ENCODE measurements at regions not wholly inside any gene's neighbourhood (a gene's known extent, or its start where the extent isn't known, plus 50 kb on each side); places are given as distances from the start of the nearest gene placed in this dataset.

DNA sequence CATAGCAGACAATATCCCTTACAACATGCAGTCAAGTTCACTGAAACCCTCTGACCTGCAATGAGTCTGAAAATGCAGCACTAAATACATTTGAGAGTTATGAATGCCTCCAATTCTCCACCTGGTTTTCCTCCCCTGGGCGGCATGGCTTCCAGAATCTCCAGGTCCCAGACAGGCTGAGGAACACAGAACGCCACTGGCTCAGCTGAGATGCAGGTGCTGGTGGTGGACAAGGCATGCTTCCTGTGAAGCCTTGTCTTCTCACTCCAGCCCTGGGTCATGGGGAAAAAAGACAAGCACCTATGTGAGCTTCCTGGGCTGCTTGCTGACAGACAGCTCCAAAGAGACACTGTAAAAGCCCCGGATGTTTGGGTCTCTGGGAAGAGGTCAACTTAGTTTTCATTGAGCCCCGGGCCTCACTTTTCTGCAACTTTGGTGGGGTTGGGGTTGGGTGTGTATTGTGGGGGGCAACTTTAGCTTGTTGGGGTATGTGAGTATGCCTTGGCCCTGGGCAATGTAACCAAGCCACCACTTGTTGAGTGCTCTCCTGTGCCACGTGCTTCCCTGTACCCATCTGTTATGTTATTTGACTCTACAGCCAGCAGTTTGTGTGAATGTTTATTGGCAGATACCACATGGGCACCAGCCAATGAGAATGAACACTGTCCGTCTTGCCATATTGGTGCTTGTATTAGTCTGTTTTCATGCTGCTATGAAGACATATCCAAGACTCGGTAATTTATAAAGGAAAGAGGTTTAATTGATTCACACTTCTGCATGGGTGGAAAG lies 127.8 kb downstream of the EMX2 start:
- no peak overlapping the region for H3K4me3 ChIP-seq (ENCODE audit: low read length)
- TF ChIP-seq ZNF274 (IDR thresholded peaks at IDR 0.05; ENCODE audit: low read depth, low read length): no peak

DNA sequence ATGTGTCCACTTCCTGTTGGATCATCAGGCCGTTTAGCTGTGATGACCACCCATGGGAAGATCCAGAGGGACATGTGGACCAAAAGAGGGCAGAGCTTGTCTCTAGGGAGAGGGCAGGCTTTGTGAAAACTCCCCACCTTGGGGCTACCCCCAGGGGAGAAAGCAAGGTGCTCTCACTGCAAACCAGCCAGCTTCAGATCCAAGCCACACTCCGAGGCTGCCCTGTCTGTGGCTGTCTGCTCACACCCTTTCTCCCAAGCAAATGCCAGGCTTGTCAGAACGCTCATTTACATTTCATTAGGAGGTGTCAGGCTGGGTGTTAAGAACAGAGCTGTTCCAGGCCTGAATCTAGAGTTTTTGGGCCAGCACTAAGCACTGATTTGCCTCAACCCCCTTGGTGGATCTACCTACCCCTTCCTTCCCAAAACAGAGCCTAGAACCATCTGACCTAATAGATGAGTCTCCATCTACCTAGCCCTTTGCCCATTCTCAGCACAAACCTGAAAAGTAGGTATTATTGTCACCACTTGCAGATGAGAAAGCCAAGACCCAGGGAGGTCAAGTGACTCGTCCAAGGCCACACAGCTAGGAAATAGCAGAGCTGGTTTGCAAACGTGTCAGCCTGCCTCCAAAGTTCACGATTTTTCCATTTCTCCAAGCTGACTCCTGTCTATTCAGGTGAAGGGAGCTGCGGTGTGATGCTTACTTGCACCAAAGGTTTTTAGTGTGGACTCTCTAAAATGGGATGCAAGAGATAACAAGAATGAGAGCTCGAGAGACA lies 130.9 kb downstream of the EMX2 start:
- TF ChIP-seq ZNF274 (IDR thresholded peaks at IDR 0.05; ENCODE audit: low read depth, low read length): no peak
- no peak overlapping the region for H3K4me3 ChIP-seq (ENCODE audit: low read length)

DNA sequence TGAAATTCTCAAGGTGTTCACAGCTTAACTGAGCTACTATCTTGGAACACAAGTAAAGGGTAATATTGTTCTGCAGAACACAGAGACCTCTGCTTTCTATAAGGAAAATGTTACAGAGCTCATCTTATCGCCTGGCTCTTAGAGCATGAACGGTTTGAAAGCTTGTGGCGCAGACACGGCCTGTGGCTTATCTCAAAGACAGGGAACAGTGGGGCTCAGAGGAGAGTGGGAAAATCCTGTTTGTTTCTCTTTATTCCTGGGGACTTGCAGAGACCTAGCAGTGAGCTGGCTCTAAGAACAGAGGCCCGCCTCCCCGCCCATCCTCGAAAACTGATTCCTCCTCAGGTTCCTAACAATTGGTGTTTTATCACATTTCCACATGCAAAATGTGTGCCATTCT lies 131.7 kb downstream of the EMX2 start:
- no peak for TF ChIP-seq ZNF274 (IDR thresholded peaks at IDR 0.05; ENCODE audit: low read depth, low read length)
- H3K4me3 ChIP-seq (ENCODE audit: low read length): no peak overlapping the region

DNA sequence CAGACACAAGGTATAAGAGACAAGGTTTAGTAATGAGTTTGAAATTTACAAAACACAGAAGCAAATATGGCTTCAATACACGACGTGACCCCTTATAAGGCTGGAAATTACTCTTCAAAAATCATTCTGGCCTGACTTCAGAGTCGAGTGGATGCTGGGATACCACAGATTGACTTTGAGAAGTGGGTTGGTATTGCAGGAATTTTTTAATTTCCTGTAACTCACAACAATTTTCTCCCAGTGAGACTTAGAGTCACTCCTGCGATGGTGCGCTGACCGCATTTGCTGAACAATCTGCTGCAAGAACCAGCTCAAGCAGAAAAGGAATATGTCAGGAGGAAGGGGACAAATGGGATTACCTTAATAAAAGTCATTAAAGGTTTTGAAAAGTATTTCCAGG lies 132.1 kb downstream of the EMX2 start:
- H3K4me3 ChIP-seq (ENCODE audit: low read length): no peak overlapping the region
- no peak for TF ChIP-seq ZNF274 (IDR thresholded peaks at IDR 0.05; ENCODE audit: low read depth, low read length)

DNA sequence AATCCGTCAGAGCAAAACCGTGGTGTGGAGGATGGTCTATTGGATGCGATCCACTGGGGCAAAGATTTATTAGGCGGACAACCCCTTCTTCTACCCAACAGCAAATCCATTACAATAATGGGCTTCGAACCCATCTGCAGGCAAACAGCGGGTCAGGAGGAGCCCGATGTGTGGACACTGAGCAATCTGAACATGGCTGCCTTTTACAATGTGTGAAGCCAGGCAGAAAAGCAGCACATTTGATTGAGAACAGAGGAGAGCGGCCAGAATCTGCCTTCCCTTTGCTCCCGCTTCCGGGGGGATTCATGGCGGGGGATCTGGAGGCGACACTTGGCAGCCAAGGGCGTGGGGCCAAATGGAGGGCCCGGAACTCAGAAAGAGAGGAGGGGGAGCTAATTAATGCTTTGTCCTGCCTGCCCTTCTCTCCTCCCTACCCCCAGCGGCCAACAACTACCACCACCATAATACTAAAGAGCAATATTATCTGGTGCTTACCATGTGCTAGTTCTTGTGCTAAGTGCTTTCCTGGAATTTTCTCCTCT lies 133.0 kb downstream of the EMX2 start:
- H3K4me3 ChIP-seq (ENCODE audit: low read length): no peak overlapping the region
- TF ChIP-seq ZNF274 (IDR thresholded peaks at IDR 0.05; ENCODE audit: low read depth, low read length): no peak

DNA sequence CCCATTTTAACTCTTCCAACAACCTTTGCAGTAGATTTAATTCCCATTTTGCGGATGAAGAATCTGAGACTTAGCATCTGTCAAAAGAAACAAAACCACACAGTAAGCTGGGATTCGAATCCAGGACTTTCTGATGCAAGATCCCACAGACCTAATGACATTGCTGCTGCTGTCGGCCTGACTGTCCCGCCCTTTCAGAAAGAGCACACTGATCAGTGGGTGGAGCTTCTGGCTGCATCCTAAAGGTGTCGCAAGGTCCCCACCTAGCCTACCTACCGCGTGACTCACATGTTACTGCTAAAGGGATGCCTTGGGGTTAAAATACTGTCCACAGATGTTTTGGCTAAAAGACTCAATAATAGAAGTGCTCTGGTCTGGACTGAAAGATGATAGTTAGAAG lies 134.7 kb downstream of the EMX2 start:
- H3K4me3 ChIP-seq (ENCODE audit: low read length): no peak overlapping the region
- no peak for TF ChIP-seq ZNF274 (IDR thresholded peaks at IDR 0.05; ENCODE audit: low read depth, low read length)

DNA sequence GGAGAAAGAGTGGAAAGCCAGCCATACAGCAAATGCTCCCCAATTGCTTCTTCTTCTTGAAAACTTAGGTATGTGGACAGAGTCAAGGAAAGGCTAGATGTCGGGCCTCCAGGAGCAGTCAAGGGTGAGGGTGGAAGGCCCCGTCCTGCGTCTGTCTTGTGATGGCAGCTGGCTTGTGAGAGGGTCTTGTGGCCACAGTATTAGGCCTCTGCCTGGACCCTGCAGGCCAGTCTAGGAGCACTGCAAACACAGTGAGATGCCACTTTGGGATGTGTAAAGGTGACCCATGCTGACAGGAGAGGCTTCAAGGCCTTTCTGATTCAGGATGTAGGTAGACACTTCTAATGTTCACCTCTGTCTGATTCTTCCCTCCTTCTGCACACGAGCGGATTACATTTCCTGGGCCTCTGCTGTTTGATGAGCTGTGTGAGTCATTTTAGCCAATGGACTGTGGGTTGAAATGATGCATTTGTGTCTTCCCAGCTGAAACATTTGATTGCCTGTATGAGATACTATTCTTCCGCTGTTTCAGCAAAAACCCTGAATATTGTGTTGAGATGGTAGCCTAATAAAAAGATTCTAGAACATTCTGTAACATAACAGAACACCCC lies 135.4 kb downstream of the EMX2 start:
- no peak overlapping the region for H3K4me3 ChIP-seq (ENCODE audit: low read length)
- no peak for TF ChIP-seq ZNF274 (IDR thresholded peaks at IDR 0.05; ENCODE audit: low read depth, low read length)

DNA sequence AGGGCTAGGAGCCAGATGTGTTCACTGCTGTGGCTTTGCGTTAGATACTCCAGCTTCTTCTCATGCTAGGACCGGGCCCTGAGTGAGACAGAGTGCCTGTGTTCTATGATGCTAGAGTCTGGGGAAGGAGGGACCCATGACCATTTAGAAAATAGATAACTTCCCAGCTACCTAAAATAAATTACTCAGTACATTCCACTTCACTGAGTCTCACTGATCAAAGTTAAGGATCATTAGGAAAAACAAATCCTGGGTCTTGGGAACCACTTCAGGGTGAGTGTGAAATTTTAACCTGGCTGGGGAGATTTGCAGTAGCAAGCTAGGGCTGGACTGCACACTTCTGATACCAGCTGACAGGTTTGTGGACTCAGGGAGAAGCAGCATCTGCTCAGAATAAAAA lies 138.1 kb downstream of the EMX2 start:
- no peak for TF ChIP-seq ZNF274 (IDR thresholded peaks at IDR 0.05; ENCODE audit: low read depth, low read length)
- no peak overlapping the region for H3K4me3 ChIP-seq (ENCODE audit: low read length)

DNA sequence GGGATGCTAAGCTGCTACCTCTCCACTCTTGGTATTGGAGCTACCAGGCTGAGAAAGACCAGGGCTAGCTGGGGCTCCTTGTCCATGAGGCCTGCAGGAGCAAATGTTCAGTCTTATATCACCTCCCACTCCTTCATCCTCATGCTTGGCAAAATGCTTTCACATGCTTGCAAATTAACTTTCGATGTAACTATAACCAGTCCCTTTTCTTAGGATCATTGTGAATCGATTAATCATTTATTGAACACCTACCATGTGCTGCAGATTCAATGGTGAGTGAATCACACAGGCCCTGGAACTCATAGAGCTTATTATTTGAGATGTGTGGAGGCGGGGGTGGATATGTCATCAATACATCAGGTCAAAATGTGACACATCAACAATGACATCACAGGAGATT lies 138.6 kb downstream of the EMX2 start:
- TF ChIP-seq ZNF274 (IDR thresholded peaks at IDR 0.05; ENCODE audit: low read depth, low read length): no peak

DNA sequence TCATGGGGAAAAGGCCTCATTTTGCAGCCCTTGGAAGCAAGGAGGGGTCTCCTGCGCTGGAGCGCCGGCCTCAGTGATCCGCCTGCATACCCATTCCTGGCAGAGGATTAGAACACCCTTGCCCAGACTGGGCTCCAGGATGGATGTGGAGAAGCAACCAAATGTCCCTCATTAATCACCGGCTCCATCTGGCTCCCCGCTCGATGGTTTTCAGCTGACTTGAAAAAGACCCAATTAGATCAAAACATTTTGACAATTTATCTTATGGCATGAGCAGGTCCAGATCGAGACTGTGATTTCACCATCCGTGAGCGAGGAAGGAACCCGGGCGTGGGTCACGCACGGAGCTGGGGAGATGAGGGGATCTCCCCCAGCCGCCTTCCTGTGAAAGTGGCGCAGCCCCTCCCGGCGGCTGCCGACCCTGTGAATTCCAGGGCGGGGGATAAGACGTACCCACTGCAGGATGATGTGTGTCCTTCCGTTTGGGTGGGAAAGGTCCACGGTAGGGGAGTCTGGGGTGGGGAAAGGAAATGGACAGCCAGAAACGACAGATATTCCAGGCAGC lies 141.6 kb downstream of the EMX2 start:
- no peak for TF ChIP-seq ZNF274 (IDR thresholded peaks at IDR 0.05; ENCODE audit: low read depth, low read length)
- H3K4me3 ChIP-seq (ENCODE audit: low read length): no peak overlapping the region

More for the DNA sequence above, 138.6 kb downstream of the EMX2 start:
- no peak overlapping the region for H3K4me3 ChIP-seq (ENCODE audit: low read length)

DNA sequence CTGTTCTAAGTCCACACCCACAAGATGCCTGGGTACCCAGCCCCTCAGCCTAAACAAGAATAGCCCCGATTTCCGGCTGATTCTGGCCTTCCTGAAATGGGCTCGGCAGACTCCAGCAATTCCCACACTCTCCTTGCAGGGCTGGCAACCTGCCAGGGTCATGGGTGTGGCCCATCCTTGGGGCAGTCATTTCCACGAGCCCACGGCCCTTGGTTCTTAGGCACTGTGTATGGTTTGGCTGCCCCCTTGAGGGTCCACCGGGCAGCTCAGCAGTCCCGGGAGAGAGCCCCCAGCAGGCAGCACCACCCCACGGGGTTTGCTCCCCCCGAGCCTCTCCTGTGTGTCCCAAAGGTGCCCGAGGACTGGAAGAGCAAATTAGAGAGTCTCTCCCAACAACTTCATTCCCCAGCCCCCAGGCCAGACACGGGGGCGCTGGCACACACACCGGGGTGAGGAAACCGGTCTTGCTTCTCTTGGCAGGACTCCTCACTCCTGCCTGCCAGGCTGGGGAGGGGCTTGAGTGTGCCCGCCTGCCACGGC lies 142.2 kb downstream of the EMX2 start:
- TF ChIP-seq ZNF274 (IDR thresholded peaks at IDR 0.05; ENCODE audit: low read depth, low read length): no peak
- no peak overlapping the region for H3K4me3 ChIP-seq (ENCODE audit: low read length)

DNA sequence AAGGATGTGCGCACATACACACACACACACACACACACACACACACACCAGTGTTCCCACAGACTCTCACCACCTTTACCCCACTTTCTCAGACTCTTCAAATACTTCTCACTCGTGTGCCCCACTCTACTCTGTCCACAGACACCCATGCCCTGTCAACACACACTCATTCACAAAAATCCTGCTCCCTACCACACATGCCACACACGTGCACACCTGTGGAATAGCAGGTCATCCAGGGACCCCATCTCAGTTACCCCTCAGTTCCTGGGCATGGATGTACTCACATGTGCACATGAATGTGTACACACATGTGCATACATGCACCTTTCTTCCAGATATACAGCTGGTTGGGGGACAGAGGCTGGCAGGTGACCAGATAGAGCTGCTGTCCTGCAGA lies 142.9 kb downstream of the EMX2 start:
- TF ChIP-seq ZNF274 (IDR thresholded peaks at IDR 0.05; ENCODE audit: low read depth, low read length): no peak
- no peak overlapping the region for H3K4me3 ChIP-seq (ENCODE audit: low read length)

DNA sequence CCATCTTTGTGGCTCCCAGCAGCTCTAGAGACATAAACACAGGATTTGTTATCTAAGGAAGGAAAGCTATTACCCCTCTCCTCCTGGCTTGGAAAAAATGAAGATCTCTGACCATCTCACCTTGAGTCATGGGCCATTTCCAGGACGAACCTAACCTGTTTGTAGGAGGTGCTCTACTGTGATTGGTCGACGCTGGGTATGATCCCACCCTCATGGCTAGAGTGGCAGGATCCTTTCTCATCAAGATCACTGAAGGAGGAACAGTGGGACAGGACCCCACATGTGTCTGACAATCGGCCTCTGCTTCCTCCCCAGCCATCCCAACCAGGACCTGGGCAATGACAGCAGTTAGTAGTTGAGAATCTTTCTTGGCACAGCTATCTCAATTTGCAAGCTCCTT lies 144.1 kb downstream of the EMX2 start:
- H3K4me3 ChIP-seq (ENCODE audit: low read length): no peak overlapping the region
- TF ChIP-seq ZNF274 (IDR thresholded peaks at IDR 0.05; ENCODE audit: low read depth, low read length): no peak

DNA sequence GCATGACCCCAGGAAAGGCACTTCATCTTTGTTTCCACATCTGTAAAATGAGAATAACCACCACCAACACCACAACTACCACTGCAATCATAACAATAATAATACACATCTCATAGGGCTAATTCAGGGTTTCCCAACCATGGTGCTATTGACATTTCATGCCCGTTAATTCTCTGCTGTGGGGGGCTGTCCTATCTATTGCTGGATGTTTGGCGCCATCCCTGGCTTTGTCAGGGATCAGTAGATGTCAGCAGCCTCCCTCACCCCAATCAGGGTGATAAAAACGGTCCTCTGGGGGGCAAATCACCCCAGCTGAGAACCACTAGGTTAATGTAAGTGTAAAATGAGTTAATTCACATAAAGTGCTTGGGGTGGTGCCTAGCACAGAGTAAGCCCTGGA lies 145.8 kb downstream of the EMX2 start:
- no peak for TF ChIP-seq ZNF274 (IDR thresholded peaks at IDR 0.05; ENCODE audit: low read depth, low read length)

More for the DNA sequence above, 145.8 kb downstream of the EMX2 start:
- H3K4me3 ChIP-seq (ENCODE audit: low read length): no peak overlapping the region

Data from GM08714 (cell line).